HG02678 (cell line): ENCODE measurements at regions not wholly inside any gene's neighbourhood (a gene's known extent, or its start where the extent isn't known, plus 50 kb on each side); places are given as distances from the start of the nearest gene placed in this dataset.

Experiments
- ATAC-seq: cut with Tn5 transposase; IDR thresholded peaks from one replicate; pipeline ENCODE4 v1.9.1; 2021; ENCODE audit warnings: mild to moderate bottlenecking, moderate library complexity; ENCODE audit not compliant: unreplicated experiment

- no peak for ATAC-seq
These were observed 73.2 kb upstream of the SMARCA2 start for GRCh38 chr9:1941989-1942388.

GRCh38 chr9:1946526-1947283 is 68.4 kb upstream of the SMARCA2 start:
- no peak for ATAC-seq

- ATAC-seq, result no peak
These were observed 67.7 kb upstream of the SMARCA2 start for GRCh38 chr9:1947438-1947837.

GRCh38 chr9:1948541-1948940 is 66.6 kb upstream of the SMARCA2 start:
- ATAC-seq, result no peak

- ATAC-seq, result no peak
These were observed 63.7 kb upstream of the SMARCA2 start for GRCh38 chr9:1951446-1951845.

GRCh38 chr9:1952001-1952400 is 63.1 kb upstream of the SMARCA2 start:
- no peak for ATAC-seq

- ATAC-seq, result no peak
These were observed 60.9 kb upstream of the SMARCA2 start for GRCh38 chr9:1954238-1954637.

- no peak for ATAC-seq
These were observed 58.2 kb upstream of the SMARCA2 start for GRCh38 chr9:1956958-1957357.

GRCh38 chr9:1957856-1958255 is 57.3 kb upstream of the SMARCA2 start:
- no peak for ATAC-seq

GRCh38 chr9:1959371-1959770 is 55.8 kb upstream of the SMARCA2 start:
- no peak for ATAC-seq

- no peak for ATAC-seq
These were observed 54.7 kb upstream of the SMARCA2 start for GRCh38 chr9:1960342-1961042.

GRCh38 chr9:1962122-1962521 is 53.0 kb upstream of the SMARCA2 start:
- no peak for ATAC-seq

- ATAC-seq, result no peak
These were observed 52.5 kb upstream of the SMARCA2 start for GRCh38 chr9:1962588-1963106.

GRCh38 chr9:1964093-1964492 is 51.1 kb upstream of the SMARCA2 start:
- no peak for ATAC-seq
